Lung microvascular endothelial cell (primary cell): ENCODE measurements at regions not wholly inside any gene's neighbourhood (a gene's known extent, or its start where the extent isn't known, plus 50 kb on each side); places are given as distances from the start of the nearest gene placed in this dataset.
A peak's percentile ranks its signal among the peaks of the same experiment; 100 is the strongest.
"Not testable (repeated sequence)": the region's sequence is repeated elsewhere in the genome, so short reads cannot be mapped to it uniquely, and the experiment has no call there.

Experiments
- DNase-seq, 2 donors: peaks; one replicate each; pipeline versions ENCODE4 v3.0.0 to v3.0.0-alpha.2; 2010; ENCODE audit warnings: low read depth in 2 of 2

DNA sequence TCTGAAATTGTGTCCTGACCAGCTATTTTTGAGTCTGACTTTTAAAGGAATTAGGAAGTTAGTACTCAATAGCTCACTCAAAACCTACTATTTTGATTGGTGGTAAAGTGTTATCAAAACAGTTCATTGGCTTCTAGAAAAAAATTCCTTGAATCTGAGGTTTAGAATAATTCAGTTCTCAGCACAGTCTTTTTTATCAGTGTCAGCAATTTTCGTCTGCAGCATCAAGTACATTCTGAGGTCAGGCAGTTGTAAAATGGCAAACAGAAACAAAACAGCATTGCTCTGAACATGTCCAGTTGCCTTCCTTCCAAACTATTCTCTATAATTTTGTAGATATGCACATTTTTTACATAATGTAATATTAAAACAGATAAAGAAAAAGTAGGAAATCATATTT, 1644.1 kb downstream of the SLITRK5 start:
- no peak for DNase-seq

DNA sequence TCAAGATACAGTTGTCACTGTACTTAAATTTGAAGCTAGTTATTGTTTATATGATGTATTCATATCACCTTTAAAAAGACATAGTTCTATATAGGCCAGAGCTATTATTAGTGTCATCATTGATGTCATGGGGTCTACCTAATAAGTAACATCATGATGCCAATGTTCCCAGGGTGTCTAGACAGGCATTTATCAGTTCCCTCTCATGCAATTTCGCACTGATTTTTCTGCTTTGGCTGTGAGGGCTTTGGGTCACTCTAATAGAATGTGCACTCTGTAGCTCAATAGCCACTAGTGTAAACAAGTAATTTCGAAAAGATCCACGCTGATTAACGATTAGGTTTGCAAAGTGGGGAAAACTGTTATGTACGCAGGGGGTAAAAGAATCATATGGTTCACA, 1651.3 kb downstream of the SLITRK5 start:
- DNase-seq, result no peak

DNA sequence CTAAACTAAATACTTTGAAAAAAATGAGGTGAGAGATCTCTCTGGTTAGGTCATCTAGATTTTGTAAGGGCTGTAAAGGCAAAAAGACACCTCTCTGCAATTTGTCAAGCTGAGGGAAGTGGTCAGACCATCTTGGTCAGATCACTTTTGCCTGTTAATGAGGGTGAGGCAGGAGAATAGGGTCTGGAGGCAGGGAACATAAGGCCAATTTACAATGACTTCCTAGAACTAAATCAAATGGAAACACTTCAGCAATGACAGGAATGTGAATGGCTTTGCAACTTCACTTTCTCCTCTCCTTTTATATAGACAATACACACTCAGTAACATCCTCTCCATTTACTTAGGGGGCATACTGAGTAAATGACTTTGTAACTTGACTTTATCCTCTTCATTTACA, 1653.4 kb downstream of the SLITRK5 start:
- no peak for DNase-seq

- DNase-seq, result no peak
Observed at GRCh38 chr13:89343165-89343564, 1672.0 kb downstream of the SLITRK5 start.

DNA sequence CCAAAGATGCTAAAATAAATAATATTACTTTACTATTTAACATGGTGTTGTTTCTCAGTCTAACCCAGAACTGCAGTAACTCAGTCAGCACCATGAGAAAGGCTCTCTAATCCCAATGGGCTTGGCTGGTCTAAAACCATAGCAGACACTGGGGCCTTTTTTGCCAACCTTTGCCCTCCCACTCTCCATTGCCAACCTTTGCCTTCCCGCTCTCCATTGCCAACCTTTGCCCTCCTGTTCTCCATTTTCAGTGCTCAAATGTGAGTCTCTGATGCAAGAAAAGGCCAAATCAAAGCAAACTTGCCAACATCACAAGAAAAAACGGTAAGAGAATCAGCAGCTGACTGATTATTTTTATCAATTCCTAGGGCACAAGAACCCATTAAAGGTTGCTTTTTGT, 1681.2 kb downstream of the SLITRK5 start:
- DNase-seq, result no peak

DNA sequence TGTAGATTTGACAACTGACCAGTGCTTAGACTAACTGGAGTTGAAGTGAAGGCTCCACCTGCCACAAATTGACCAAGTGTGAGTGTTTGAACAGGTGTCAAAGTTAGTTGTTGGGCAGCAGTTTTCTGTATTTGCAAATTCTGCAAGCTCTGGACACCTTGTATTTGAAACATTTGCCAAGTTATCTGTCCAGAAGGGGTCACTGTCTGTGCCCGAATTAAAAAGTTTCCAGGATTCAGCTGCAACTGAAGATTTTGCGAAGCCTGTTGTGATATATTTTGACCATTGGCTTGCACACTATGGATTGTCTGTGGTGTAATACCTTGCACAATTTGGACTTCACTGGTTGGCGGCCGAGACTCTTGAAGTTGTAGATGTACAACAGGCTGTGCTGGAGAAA, 1690.7 kb downstream of the SLITRK5 start:
- peak in 1 of 2 donors; percentile 17 for DNase-seq

GRCh38 chr13:89363144-89363543, 1692.0 kb downstream of the SLITRK5 start:
- DNase-seq, result no peak

DNA sequence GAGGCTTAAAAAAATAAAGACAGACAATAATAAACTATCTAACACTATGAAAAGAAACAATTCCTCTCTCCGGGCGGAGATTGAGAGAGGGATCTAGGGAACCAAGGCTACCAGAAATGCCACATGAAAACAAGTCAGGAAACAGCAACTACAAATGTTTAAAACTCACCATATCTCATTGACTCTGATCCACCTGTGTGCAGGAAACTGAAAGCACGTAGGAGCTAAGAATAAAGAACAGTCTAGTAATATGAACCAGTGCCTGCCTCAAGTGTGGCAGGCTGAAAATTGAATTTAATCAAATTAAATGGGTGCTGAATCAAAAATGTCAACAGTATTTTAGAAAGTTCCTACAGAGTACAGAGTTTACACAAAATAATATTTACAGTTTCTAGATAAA, 1701.0 kb downstream of the SLITRK5 start:
- DNase-seq, result no peak

- peak; percentile 52 to 70 for DNase-seq
Observed at GRCh38 chr13:89375839-89376238, 1704.7 kb downstream of the SLITRK5 start.

- DNase-seq, result no peak
Observed at GRCh38 chr13:89380101-89380500, 1708.9 kb downstream of the SLITRK5 start.

DNA sequence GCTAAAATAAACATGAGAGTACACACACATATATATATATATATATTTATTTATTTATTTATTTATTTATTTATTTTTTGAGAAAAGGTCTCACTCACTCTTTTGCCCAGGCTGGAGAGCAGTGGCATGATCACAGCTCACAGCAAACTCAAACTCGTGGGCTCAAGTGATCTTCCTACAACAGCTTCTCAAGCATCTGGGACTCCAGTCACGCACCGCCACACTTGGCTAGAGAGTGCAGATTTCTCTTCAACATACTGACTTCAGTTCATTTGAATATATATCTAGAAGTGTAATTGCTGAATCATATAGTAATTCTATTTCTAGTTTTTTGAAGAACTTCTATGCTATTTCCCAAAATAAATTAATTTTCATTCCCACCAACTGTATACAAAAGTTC, 1711.8 kb downstream of the SLITRK5 start:
- DNase-seq, result no peak

GRCh38 chr13:89383891-89384290, 1712.7 kb downstream of the SLITRK5 start:
- no peak for DNase-seq

GRCh38 chr13:89393758-89394304, 1722.7 kb downstream of the SLITRK5 start:
- no peak for DNase-seq

- DNase-seq, result peak; percentile 8 to 13
Observed at GRCh38 chr13:89401264-89401675, 1730.1 kb downstream of the SLITRK5 start.

GRCh38 chr13:89402211-89402610, 1731.0 kb downstream of the SLITRK5 start:
- no peak for DNase-seq

DNA sequence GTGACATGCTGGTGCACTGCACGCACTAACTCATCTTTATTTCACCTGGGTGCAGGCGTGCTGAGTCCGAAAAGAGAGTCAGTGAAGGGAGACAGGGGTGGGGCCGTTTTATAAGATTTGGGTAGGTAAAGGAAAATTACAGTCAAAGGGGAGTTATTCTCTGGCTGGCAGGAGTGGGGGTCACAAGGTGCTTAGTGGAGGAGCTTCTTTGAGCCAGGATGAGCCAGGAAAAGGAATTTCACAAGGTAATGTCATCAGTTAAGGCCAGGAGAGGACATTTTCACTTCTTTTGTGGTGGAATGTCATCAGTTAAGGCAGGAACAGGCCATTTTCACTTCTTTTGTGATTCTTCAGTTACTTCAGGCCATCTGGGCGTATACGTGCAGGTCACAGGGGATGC, 1734.9 kb downstream of the SLITRK5 start:
- not testable (repeated sequence) for DNase-seq

GRCh38 chr13:89407357-89407756, 1736.2 kb downstream of the SLITRK5 start:
- no peak for DNase-seq

GRCh38 chr13:89432997-89433396, 1761.8 kb downstream of the SLITRK5 start:
- no peak for DNase-seq

- DNase-seq, result peak in 1 of 2 donors; percentile 45
Observed at GRCh38 chr13:89434624-89435023, 1763.5 kb downstream of the SLITRK5 start.

DNA sequence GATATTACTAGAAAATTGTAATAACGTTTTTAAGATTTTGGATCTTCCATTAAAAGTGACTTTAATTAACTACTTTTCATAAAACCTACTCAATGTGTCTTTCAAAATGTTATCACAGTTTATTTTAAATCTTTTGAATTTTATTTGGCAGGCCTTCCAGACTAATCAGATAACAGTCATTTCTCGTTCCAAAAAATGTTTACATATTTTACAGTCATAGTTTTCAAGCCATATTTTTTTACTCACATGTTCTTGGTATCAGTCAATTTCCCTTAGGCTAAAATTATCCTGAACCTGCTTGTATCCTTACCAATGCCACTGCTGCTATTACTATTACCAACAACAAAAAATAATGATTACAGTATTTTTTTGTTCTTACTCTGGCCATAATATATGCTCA, 1783.5 kb downstream of the SLITRK5 start:
- no peak for DNase-seq

DNA sequence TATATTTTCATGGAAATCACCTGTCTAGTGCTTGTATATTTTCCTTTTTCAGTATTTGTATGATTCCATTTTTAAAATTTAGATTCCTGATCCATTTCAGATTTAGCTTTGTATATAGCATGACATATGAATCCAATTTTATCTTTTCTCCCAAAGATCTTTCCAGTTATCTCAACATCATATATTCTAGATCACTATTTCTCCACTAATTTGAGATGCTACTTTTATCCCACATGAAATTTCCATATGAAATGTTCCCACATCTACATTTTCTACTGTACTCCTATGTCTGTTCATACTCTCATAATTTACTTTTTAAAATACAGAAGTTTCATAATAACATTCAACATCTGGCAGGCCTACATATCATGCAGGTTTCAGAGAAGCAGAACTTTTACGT, 1784.1 kb downstream of the SLITRK5 start:
- DNase-seq, result no peak

DNA sequence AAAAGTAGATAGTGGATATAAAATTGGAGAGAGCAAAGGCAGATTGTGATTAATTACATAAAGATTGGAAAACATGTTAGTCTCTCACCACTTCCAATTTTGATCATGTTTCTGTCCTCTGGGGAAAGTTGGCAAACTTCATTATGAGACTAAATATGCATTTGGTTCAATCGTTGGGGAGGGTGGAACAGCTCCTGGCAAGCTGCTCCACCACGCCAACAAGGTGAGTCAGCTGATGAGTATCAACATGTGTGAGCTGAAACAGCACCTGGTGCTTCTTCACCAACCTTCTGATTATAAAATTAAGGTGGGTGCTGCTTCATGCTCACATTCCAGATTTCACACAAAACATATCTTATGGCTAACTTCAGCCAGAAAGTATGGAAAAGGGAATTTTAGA, 1784.6 kb downstream of the SLITRK5 start:
- no peak for DNase-seq

- DNase-seq, result peak in 1 of 2 donors; percentile 4
Observed at GRCh38 chr13:89457977-89458376, 1786.8 kb downstream of the SLITRK5 start.

DNA sequence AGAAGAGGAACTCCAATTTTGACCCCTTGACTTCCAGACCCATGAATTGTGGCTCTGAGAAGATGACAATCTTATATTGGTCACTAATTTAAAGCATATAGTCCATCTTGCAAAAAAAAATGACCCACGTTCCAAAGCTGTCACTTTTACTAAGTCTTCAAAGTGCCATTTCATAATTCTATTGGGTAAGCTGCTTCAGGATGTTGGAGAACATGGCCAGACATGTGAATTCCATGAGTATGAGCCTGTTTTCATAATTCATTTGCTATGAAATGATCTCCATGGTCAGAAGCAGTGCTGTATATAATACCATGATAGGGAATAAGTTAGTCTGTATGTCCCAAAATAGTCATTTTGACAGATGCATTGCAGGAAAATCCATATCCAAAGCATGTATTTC, 1787.3 kb downstream of the SLITRK5 start:
- no peak for DNase-seq
